HepG2 (cell line): ENCODE measurements at regions not wholly inside any gene's neighbourhood (a gene's known extent, or its start where the extent isn't known, plus 50 kb on each side); places are given as distances from the start of the nearest gene placed in this dataset.

ENCODE experiments used
- CBX2 ChIP-seq, 2 experiments: fragments of 200-600 bp in 1 of 2; sonication (generic); formaldehyde crosslinking in 1 of 2; IDR thresholded peaks; 2 replicates each; pipeline versions ENCODE4 v1.7.0 to v1.8.1; 2018 to 2022; ENCODE audit warnings: low read depth in 2 of 2, low read length in 1 of 2, mild to moderate bottlenecking in 1 of 2, missing genetic modification reagents in 1 of 2
- ZFP36 ChIP-seq: fragments of 150-350 bp; IDR thresholded peaks from 2 replicates; pipeline ENCODE4 v1.6.1; 2018; ENCODE audit warnings: borderline replicate concordance, low read length, low read depth; ENCODE audit not compliant: partially characterized antibody

GRCh38 chr3:182007441-182007840 is 295.7 kb downstream of the SOX2 start:
- TF ChIP-seq CBX2 (IDR thresholded peaks at IDR 0.05; ENCODE audit: low read depth, low read length) = no peak
- TF ChIP-seq CBX2 (CRISPR knock-in tag; IDR thresholded peaks at IDR 0.05; ENCODE audit: low read depth) = no peak
- TF ChIP-seq ZFP36 = no peak
